CD14-positive monocyte (primary cell): ENCODE measurements at regions not wholly inside any gene's neighbourhood (a gene's known extent, or its start where the extent isn't known, plus 50 kb on each side); places are given as distances from the start of the nearest gene placed in this dataset.
A peak's percentile ranks its signal among the peaks of the same experiment; 100 is the strongest.

Source experiments
- DNase-seq, 3 donors: peaks; one replicate each; pipeline ENCODE4 v3.0.0-alpha.2; 2011 to 2022
- H2AFZ ChIP-seq: 2 replicates; pipeline ENCODE4 v1.6.0; 2012; ENCODE audit warnings: mild to moderate bottlenecking, low read depth, low read length, inconsistent platforms; ENCODE audit not compliant: insufficient read depth, poor library complexity, severe bottlenecking
- H3K27ac ChIP-seq, 2 donors: 1 replicate in 1 of 2; 2 replicates in 1 of 2; pipeline ENCODE4 v1.5.1; 2012 to 2013; ENCODE audit warnings: low read length in 2 of 2, control low read depth in 1 of 2, inconsistent platforms in 1 of 2, low read depth in 1 of 2, mild to moderate bottlenecking in 1 of 2
- H3K27me3 ChIP-seq, 2 donors: one replicate each; pipeline versions ENCODE4 v1.6.0 to v1.6.1; 2011 to 2013; ENCODE audit warnings: low read length in 2 of 2; ENCODE audit not compliant: control insufficient read depth in 2 of 2, insufficient read depth in 2 of 2
- H3K36me3 ChIP-seq, 2 donors: replicated peaks in 1 of 2; 1 replicate in 1 of 2; 2 replicates in 1 of 2; pipeline versions ENCODE4 v1.5.1 to v1.6.1; 2012 to 2013; ENCODE audit warnings: low read length in 2 of 2, control low read depth in 1 of 2, inconsistent platforms in 1 of 2, mild to moderate bottlenecking in 1 of 2; ENCODE audit not compliant: insufficient read depth in 2 of 2, control insufficient read depth in 1 of 2
- H3K4me1 ChIP-seq, 2 donors: 1 replicate in 1 of 2; 2 replicates in 1 of 2; pipeline versions ENCODE4 v1.5.1 to v1.6.1; 2012 to 2013; ENCODE audit warnings: low read length in 2 of 2, control low read depth in 1 of 2, inconsistent platforms in 1 of 2, mild to moderate bottlenecking in 1 of 2, moderate library complexity in 1 of 2; ENCODE audit not compliant: insufficient read depth in 2 of 2, control insufficient read depth in 1 of 2
- H3K4me2 ChIP-seq: replicated peaks from 2 replicates; pipeline ENCODE3; 2012; ENCODE audit warnings: low read length, moderate library complexity, mild to moderate bottlenecking; ENCODE audit not compliant: poor library complexity, severe bottlenecking; ENCODE audit errors: extremely low read depth
- H3K4me3 ChIP-seq, 3 experiments: fragments of 200-600 bp in 1 of 3; sonication (generic) in 1 of 3; replicated peaks in 1 of 3; 1 replicate in 2 of 3; 2 replicates in 1 of 3; pipeline ENCODE4 v1.5.1; 2011 to 2013; ENCODE audit warnings: low read length in 3 of 3, mild to moderate bottlenecking in 3 of 3, control low read depth in 2 of 3, low read depth in 2 of 3, inconsistent platforms in 1 of 3, moderate library complexity in 1 of 3
- H3K79me2 ChIP-seq: 2 replicates; pipeline ENCODE4 v1.6.0; 2012; ENCODE audit warnings: mild to moderate bottlenecking, control low read depth, inconsistent platforms, low read length, moderate library complexity; ENCODE audit not compliant: insufficient read depth
- H3K9ac ChIP-seq: 2 replicates; pipeline ENCODE4 v1.6.0; 2017; ENCODE audit warnings: low read length, mild to moderate bottlenecking; ENCODE audit not compliant: insufficient read depth, poor library complexity, severe bottlenecking
- H3K9me3 ChIP-seq, 2 donors: replicated peaks in 1 of 2; 1 replicate in 1 of 2; 2 replicates in 1 of 2; pipeline versions ENCODE4 v1.5.1 to v1.6.1; 2012 to 2013; ENCODE audit warnings: low read length in 2 of 2, control low read depth in 1 of 2; ENCODE audit not compliant: control insufficient read depth in 1 of 2, insufficient read depth in 1 of 2
- H4K20me1 ChIP-seq: 2 replicates; pipeline ENCODE4 v1.6.0; 2012; ENCODE audit warnings: mild to moderate bottlenecking, low read length, control low read depth, moderate library complexity; ENCODE audit not compliant: insufficient read depth
- H3K27ac Mint-ChIP-seq, 7 donors: one replicate each; pipeline ENCODE4 v1.8.0; 2020; ENCODE audit warnings: mild to moderate bottlenecking in 7 of 7, mixed read lengths in 7 of 7, moderate library complexity in 6 of 7, inconsistent platforms in 2 of 7
- H3K27me3 Mint-ChIP-seq, 3 donors: one replicate each; pipeline ENCODE4 v1.8.0; 2021 to 2022; ENCODE audit warnings: low read depth in 3 of 3, mild to moderate bottlenecking in 3 of 3, mixed read lengths in 3 of 3, moderate library complexity in 3 of 3, inconsistent platforms in 1 of 3
- H3K36me3 Mint-ChIP-seq, 2 donors: one replicate each; pipeline ENCODE4 v1.8.0; 2020; ENCODE audit warnings: mixed read lengths in 2 of 2, inconsistent platforms in 1 of 2, mild to moderate bottlenecking in 1 of 2
- H3K4me1 Mint-ChIP-seq: one replicate; pipeline ENCODE4 v1.8.0; 2020; ENCODE audit warnings: mild to moderate bottlenecking, mixed read lengths
- H3K4me3 Mint-ChIP-seq, 2 donors: one replicate each; pipeline ENCODE4 v1.8.0; 2020; ENCODE audit warnings: mild to moderate bottlenecking in 2 of 2, mixed read lengths in 2 of 2, moderate library complexity in 1 of 2
- H3K9me3 Mint-ChIP-seq, 7 donors: one replicate each; pipeline ENCODE4 v1.8.0; 2020 to 2022; ENCODE audit warnings: mixed read lengths in 7 of 7, mild to moderate bottlenecking in 6 of 7, moderate library complexity in 6 of 7, inconsistent platforms in 2 of 7
- CTCF ChIP-seq: fragments of 200-600 bp; IDR thresholded peaks from one replicate; pipeline ENCODE4 v1.8.0; 2022; ENCODE audit warnings: antibody characterized with exemption, mild to moderate bottlenecking
- WGBS: methylation state at CpG from one replicate; pipeline ENCODE4 v1.1.5; 2013; ENCODE audit warnings: missing lambda C conversion rate; ENCODE audit not compliant: insufficient coverage; 5-methylcytosine and 5-hydroxymethylcytosine counted together
- intact Hi-C, 2 donors: fragments of 100-400 bp; cut with micrococcal nuclease; formaldehyde crosslinking; loops; one replicate each; pipeline versions ENCODE4 v1.15.0 to v1.15.1; 2023

DNA sequence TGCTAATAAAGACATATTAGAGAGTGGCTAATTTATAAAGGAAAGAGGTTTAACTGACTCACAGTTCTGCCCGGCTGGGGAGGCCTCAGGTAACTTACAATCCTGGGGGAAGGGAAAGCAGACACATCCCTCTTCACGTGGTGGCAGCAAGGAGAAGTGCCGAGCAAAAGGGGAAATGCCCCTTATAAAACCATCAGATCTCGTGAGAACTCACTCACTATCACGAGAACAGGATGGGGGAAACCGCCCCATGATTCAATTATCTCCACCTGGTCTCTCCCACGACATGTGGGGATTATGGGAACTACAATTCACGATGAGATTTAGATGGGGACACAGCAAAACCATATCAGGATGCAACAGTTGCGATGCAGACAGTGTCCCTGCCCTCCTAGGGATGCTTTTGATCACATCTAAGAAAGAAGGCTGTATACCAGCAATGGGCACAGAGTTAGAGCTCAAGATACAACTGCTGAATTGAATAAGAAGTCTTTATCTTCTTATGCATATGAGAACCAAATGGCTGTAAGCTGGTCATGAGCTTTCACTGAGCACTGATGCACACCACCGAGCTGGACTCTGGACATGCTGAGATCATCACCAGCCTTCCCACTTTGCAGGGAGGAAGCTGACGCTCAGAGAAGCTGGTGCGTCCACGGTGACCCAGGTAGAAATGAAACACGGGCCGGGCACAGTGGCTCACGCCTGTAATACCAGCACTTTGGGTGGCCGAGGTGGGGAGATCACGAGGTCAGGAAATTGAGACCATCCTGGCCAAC is 255.2 kb downstream of the MN1 start:
- peak in 1 of 3 donors; percentile 20 for DNase-seq
- no peaks in the 10 kb centered on the region for H3K4me1 Mint-ChIP-seq
- TF ChIP-seq CTCF = no peak

DNA sequence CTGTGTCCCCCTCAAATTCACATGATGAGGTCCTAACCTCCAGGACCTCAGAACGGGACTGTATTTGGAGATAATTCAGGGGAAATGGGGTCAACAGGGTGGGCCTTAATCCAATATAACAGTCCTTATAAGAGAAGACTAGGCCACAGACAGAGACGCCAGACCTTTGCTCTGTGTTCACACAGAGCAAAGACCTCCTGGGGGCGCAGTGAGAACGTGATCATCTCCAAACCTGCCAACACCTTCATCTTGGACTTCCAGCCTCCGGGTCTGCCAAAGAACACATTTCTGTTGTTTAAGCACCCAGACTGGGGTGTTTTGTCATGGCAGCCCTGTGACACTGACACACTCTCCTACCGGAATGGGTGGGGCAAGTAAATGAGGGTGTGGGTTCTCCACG is 250.2 kb downstream of the MN1 start:
- no peaks in the 10 kb centered on the region for H3K79me2 ChIP-seq
- H3K9ac ChIP-seq = no peak overlapping the region
- intact Hi-C loops = no loop called here
- peaks cover 0 to 6% of the 10 kb centered on the region in 2 donors for H3K9me3 ChIP-seq
- H3K4me1 ChIP-seq = no peaks in the 10 kb centered on the region
- H3K9me3 Mint-ChIP-seq = peaks cover 0 to 9% (median 5%) of the 10 kb centered on the region in 7 donors
- no peaks in the 10 kb centered on the region for H3K36me3 Mint-ChIP-seq
- H3K27ac ChIP-seq = no peak overlapping the region
- H4K20me1 ChIP-seq = no peaks in the 10 kb centered on the region
- H3K4me2 ChIP-seq = no peak overlapping the region
- TF ChIP-seq CTCF = no peak
- H3K4me3 Mint-ChIP-seq = no peak overlapping the region
- peak overlapping the region in 1 of 7 donors; percentile 18 for H3K27ac Mint-ChIP-seq
- H3K27me3 ChIP-seq = no peaks in the 10 kb centered on the region
- H2AFZ ChIP-seq = no peak overlapping the region
- H3K36me3 ChIP-seq = no peaks in the 10 kb centered on the region
- no peak for DNase-seq
- H3K4me3 ChIP-seq = no peak overlapping the region
- WGBS = 93% methylated on average over 2 of the region's 7 CpGs
- H3K27me3 Mint-ChIP-seq = peaks cover 2 to 5% (median 3%) of the 10 kb centered on the region in 3 donors
- no peaks in the 10 kb centered on the region for H3K4me1 Mint-ChIP-seq

More for the DNA sequence above, 255.2 kb downstream of the MN1 start:
- Mint-ChIP-seq H3K9me3 (no peaks in the 10 kb centered on the region), H3K27me3 (peaks cover 2 to 3% (median 3%) of the 10 kb centered on the region in 3 donors), H3K4me3 (no peak overlapping the region), H3K27ac (no peak overlapping the region), H3K36me3 (no peaks in the 10 kb centered on the region)
- no peaks in the 10 kb centered on the region for H3K36me3 ChIP-seq
- no peak overlapping the region for H3K4me2 ChIP-seq
- H3K9ac ChIP-seq = no peak overlapping the region
- H3K4me1 ChIP-seq = no peaks in the 10 kb centered on the region
- intact Hi-C loops = no loop called here
- H3K79me2 ChIP-seq = no peaks in the 10 kb centered on the region
- no peaks in the 10 kb centered on the region for H3K9me3 ChIP-seq
- 88% methylated on average over 11 of the region's 18 CpGs for WGBS
- no peak overlapping the region for H3K4me3 ChIP-seq
- H4K20me1 ChIP-seq = no peaks in the 10 kb centered on the region
- no peaks in the 10 kb centered on the region for H3K27me3 ChIP-seq
- H2AFZ ChIP-seq = no peak overlapping the region
- H3K27ac ChIP-seq = no peak overlapping the region
